GM19328 (cell line): ENCODE measurements at regions not wholly inside any gene's neighbourhood (a gene's known extent, or its start where the extent isn't known, plus 50 kb on each side); places are given as distances from the start of the nearest gene placed in this dataset.

Source experiments
- ATAC-seq: cut with Tn5 transposase; IDR thresholded peaks from one replicate; pipeline ENCODE4 v1.9.1; 2021; ENCODE audit warnings: mild to moderate bottlenecking, moderate library complexity; ENCODE audit not compliant: unreplicated experiment

DNA sequence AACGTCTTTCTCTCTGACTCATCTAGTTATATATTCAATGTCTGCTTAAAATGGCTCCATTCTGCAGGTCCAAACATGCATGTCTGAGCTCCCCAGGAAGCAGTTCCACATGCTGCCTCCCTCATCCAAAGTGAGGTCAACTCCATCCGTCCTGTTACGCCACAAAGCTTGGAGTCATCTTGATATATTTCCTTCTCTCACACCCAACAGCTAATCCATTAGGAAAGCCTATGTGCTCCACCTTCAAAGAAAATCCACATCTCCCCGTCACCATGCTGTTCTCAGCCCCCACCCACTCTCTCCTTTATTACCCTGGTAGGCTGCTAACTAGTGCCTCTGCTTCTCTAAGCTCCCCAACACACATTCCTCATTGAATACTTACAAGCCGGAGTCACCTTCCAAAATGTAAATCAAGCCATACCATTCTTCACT is 130.2 kb upstream of the SYNDIG1 start:
- ATAC-seq: no peak

DNA sequence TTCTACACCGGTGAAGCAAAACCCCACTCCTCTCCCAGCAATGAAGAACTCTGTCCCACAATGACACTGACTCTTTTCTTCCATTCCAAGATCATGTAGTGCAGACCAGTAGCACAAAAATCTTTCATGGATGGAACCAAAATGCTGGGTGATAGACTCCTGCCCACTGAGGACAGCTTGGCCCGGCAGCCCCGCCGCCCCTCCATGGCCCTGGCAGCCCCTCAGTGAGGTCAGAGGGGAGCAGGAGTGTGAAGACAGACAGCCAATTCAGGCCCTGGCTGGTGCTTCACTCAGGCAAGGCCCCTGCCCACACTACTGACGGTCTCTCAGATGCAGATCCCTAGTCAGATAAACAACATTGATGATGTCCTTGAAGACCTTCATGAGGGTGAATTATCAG is 131.9 kb upstream of the SYNDIG1 start:
- ATAC-seq: no peak

DNA sequence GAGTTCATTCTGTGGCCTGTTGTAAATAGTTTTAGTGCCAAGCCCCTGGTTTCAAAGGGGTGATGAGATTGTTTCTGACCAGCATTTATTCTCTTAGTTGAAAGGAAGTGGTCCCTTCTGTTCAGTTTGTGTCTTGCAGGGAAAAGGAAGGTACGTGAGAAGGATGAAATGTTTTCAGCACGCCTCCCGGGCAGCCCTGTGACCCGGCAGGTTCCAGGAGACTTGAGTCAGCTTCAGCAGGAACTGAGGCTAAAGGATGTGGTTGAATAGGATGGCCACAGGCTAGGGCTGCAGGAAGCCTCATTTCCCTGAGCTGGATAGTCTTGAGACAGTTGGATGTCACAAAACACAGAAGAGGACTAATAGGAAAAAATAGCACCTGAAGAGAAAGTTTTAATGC is 132.4 kb upstream of the SYNDIG1 start:
- ATAC-seq: no peak

DNA sequence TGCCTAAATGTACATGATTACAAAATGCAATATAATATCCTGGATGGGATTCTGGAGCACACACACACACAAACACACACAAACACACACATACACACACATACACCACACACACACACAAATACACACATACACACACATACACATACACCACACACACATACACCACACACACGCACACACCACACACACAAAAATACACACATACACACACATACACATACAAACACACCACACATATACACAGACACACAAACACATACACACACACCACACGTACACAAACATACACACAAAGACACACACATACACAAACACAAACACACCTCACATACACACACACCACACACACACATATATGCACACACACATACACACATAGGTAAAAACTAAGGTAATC is 134.6 kb upstream of the SYNDIG1 start:
- no peak for ATAC-seq

DNA sequence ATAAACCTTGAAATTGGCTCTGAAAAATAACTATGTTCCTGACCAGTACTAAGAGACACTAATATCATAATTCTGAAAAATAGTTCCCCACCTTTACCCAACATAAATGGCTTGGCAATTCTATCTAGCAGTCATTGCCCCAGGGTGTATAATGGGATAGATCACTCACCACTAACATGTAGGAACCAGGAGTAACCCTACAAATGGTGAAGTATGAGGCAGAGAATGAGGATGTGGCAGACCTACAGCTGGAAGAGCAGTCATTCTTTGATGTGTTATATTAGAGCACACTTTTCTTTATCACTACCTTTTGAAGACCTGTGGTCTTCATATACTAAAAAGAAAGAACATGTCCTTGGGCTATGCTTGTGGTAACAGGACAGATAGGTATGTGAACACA is 136.5 kb upstream of the SYNDIG1 start:
- ATAC-seq: no peak

DNA sequence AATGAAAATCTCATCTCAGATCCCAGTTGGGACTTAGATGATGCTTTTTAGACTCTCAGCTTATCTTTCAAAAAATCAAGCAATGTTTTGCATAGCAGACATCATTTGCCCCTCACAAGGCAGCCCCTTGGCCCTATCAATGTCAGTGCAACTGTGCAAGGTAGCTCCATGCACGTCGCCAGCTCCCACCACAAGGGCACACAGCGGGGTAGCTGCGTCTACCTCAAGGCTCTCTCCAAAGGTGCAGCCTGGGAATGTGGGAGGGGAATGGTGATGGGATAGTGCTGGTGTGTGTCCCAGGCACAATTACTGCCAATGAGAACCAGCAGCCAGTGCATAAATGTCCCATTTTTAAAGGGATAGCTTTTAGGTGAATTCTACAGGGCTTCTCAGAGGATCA is 137.5 kb upstream of the SYNDIG1 start:
- ATAC-seq: no peak

DNA sequence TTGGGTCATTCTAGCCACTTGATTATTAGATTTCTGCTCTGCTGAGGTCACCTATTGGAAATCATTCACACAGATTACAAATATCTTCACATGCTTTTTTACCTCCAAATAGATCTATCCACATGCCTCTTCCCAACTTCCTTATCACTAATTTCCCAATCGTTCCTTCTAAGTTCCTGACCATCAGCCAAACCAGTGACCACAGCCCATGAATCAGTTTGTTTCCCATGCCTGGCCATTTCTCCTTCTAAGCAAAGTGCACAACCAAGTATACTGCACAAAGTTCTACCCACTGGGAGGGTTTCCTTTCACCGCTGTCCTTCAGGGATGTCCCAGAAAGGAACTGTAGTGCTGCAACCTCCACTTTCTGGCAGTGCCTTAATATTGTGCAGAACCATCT is 140.5 kb upstream of the SYNDIG1 start:
- ATAC-seq: no peak

DNA sequence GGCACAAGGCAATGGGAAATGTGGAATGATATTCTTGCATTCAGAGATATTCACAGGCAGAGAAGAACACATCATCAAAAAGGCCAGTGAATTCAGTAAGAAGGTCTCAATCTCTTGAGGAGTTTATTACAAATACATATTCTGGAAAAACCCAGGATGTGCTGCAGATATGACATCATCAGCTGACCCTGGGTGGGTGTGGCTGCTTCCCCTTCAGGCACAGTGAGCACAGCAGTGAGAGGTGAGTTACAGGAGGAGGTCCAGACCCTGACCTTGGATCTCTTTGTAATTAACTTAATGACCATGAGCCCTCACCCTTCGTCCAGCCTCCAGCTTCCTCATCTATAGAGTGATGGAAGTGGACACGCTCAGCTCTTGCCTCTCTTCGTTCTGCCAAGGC is 147.5 kb upstream of the SYNDIG1 start:
- ATAC-seq: no peak

DNA sequence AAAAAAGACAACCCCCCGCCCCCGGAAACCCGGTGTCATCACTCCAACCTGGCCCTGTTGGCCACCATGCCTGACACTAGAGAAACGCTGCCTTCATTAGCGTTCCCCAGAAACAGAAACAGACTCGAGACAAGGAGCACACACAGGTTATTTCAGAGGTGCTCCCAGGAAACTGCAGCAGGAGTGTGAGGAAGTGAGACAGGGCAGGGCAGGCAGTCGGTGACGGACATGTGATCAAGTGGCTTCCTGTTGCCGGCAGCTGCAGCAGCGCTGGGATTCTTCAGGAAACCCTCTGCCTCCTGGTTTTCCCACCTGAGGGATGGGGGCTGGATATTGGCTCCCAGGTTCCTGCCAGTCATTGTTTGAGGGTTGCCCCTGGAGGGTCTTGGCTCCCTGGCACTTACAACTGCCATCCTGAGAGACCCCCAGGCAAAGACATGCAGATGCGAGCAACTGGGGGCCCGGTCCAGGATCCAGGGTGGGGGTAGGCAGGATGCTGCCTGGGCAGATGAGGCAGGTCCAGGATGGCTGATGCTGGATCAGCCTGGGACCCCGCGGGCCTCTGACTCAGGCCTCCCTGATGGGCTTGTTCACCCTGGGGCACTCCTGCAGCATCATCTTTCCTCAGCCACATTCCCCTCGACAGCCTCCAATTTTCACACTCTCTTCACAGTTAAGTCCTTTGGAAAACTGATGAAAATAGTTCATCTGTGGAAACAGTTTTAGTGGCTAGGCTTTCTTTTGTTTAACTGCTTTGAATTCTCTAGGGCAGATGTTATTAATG is 150.7 kb upstream of the SYNDIG1 start:
- no peak for ATAC-seq

DNA sequence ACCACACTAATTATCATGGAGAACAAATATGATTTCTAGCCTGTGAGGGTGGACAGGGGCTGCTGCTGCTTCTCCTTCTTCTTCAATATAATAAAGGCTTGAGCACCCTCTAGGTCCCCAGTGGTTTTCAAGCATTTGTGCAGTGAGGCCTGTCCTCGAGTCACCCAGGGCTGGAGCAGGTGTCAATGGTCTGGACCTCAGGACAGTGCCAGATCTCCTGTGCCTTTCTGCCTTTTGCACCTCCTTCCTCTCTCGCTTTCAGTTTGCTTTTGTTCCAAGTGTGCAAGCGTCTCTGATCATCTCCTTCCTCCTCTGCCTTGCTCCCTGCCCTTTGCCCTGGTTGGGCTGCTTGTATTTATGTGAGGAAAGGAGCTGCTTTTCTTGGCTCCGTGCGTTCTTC is 152.2 kb upstream of the SYNDIG1 start:
- ATAC-seq: no peak

DNA sequence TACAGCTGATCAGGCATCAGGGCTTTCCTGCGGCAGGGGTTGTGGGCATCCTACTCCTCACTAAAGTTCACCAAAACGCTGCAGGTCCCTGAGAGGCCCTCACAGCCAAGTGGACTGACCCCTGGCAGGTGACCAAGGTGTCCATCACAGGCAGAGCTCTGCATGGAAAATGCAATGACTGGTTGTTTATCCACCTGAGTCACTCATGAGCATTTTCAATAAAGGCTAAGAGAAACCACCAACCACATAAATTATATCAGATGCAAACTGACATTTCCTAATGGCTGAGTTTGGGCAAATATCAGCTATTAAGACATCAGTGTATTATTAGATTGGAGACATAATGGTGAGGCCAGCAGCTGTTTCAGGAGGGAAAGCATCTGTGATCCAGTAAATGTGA is 152.7 kb upstream of the SYNDIG1 start:
- no peak for ATAC-seq

DNA sequence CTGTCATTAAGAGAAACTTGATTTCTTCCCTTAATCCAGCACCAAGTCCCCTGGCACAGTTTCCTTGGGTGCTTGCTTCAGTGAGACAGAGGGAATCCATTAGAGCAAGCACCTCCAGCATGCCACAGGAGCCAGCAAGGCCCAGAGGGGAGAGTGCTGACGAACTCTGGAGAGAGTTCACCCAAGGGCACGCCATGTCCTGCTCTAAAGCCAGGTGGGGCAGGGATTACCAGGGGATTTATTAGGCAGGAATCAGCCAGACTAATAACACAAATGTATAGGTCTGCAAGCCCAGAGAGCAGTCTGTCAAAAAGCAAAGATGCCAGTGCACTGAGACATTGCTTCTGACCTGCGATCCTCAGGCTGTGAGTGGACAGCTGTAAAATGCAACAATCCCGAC is 155.4 kb upstream of the SYNDIG1 start:
- ATAC-seq: no peak

DNA sequence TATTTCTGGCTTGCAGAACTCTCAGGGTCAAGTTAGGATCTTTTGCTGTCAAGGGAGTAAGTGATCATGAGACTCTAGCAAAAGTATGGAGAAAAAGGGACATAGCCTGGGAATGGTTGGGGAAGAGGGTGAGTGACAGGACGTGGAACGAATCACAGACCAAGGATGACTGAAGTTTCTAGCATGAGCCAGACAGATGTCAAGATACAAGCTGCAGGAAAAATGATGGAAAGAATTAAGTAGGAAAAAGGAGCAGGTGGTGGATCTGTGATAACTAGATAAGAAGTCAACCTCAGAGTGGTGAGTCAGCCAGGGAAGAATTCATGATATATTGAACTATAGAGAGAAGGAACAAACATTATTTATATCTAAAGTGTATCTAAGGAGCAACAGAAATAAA is 159.8 kb upstream of the SYNDIG1 start:
- ATAC-seq: no peak

DNA sequence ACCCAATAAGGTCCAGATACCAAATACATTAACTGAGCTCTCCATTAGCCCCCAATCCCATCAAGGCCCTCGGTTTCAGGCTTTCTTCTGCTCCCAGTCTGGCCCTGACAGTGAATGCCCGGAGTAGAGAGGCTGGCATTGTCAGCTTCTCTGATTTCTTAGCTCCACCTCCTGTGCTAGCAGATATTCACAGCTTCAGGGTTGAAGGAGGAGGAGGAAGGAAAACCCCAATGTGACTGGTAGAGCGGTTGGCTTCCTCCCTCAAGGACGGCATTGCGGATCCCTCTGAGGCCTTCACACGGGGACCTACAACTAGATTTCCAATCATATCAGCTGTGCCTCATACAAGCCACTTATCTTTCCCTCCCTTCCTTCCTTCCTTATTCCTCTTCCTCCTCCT is 164.1 kb upstream of the SYNDIG1 start:
- ATAC-seq: no peak

DNA sequence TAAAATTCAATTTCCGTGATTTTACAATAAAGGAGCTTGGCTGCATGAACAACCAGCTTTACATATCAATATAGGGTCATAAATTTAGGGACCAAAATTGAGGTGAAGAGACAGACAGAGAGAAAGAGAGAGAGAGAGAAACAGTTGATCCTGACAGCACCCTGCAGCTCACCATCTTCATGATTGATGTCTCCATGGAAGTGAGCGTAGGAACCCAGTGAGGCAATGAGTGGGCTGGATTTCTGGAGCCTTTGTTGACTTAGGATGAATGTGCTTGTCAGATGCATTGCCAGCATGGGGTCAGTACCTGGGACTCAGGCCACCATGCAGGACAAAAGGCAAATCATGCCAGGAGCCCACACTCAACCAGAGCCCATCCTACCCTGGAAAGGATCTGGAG is 165.1 kb upstream of the SYNDIG1 start:
- no peak for ATAC-seq

DNA sequence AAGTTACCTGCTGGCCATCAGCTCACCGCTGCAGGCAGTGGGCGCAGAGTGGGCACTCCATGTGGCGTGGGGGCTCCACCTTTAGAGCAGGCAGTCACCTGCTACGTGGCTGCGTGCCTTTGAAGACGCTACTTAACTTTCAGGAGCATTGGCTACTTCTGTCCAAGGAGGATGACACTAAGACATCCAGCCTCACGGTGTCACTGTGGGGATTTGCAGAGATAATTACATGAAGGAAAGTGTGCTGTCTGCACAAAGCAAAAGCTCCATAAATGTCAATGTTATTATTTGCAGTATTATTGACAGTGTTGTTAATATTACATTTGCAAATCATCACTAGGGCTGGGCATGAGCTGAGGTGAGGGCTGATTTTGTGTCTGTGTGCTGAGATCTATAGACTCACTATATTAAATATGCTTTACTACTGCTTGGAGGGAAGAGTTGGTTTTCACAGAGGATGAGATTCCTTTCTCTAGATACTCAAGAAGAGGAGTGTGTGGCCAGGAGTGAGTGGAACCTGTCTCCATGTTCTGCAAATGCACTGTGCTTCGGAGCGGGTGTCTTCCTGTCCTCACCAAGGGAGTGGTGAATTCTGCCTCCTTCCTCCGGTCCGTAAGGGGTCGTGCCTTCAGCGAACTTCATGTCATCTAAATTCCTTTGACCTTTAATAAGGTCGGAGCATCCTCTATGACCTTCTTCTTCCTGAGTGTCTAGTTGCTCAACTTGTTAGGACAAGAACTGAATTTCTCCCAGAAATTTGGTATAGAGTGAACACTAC is 165.8 kb upstream of the SYNDIG1 start:
- ATAC-seq: no peak

DNA sequence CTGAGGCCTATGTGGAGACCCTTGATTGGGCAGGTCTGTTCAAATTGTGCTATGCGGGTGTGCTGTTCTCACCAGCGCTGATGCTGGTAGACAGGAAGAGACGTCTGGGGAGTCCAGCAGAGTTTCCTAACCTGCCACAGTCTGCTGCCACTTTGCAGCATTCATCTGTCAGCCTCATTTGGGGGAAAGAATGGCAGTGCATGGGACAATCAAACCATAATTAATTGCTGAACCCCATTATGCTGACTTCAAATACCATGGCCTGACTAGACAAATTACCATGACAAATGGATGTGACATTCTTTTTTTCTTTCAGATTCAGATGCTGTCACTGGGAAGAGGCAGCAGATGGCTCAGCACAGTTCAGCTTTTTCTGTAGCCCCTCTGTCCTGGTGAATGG is 171.4 kb upstream of the SYNDIG1 start:
- no peak for ATAC-seq

DNA sequence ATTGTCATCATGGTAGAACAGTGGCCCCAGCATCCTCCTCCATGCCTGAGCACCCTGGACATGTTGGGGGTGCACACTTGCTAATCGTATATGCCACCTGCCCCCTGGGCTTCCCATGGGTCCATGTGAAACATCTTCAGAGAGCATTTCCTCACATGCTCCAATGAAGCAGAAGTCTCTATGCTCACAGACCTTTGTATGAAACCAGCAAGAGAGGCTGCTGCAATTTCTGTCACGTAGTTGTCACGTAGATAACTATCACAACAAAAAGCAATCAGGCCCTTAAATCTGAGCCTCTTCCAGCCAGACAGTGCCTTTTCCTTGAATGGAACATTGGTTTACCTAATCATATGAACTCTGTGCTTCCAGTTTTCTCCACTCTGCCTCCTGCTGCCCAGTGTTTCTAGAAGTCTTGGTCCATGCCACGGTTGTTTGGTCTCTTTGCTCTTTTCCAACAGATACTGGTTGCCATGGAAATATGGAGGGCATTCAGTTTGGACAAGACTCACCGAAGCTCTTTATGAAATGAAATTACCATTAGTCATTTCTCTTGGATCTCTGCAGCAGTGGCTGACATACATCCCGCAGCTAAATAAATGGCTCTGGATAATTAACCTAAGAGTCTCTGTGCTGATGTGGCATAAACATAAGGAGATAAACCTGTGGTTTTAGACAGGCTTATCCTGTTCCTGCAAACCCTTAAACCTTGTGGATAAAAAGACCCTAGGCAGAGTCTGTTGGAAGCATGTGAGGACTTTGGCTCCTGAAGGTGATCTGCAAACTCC is 172.8 kb upstream of the SYNDIG1 start:
- ATAC-seq: no peak

DNA sequence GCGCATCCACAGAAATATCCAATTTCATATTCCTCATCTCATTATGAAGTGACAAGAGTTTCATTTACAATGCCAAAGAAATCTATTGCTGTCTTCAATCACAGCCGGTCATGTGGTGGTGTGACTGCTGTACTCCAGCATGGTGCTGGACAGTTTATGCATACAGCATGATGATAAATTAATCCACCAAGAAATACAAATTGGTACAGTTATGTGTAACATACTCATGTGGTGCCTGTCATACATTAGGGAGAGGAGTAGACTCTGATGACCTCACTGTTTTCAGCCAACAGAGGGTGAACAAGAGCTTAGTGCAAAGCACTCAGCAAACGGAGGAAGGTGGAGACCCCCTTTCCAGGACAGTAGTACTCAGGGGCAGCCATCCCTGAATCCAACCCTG is 178.4 kb upstream of the SYNDIG1 start:
- ATAC-seq: no peak

DNA sequence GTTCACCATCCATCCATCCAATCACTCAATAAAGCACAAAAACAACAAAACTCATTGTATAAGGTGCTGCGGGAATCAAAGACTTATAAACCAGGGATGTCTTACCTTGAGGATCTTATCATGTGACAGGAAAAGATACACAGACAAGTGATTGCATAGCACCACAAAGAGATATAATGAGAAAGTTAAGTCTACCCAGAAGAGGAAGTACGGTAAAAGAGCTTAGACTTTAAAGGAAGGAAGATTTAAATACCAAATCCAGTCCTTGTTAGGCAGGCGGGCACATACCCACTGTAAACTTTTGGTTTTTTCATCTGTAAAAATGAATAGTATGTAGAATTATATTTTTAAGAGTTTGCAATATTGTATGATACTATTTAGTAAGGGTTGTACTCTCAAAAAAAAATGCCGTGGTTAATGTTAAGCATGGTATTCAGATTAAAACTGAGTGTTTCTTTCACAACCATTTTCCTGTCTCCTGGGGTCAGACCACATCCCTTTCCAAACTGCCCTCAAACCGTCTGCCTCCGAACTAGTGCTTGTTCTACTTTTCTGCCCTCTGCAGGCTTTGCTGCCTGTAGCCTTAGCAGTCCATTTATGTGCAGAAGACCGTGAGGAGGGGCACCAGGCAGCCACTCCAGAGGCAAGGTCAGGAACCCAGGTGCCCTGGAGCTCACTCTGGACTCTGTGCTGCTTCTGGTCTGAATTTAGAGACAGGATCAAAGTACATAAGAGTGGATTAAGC is 179.5 kb upstream of the SYNDIG1 start:
- no peak for ATAC-seq

DNA sequence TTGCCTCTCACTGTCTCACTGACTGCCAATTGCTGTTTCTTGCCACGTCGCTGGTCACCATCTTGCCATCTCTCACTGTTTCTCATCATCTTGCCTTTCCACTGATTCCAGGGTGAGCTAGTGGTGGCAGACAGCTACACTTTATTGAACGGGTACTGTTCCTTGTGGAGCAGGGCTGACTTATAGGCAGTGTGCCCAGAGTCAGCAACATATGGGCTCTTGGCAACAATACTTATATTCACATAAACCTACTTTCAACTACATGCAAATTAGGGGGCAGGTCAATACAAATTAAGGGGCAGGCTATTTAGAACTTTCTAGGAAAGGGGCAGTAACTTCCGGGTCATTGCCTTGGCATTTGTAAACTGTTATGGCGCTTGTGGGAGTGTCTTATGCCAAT is 186.2 kb upstream of the SYNDIG1 start:
- ATAC-seq: no peak
